K562 (cell line): ENCODE measurements at regions not wholly inside any gene's neighbourhood (a gene's known extent, or its start where the extent isn't known, plus 50 kb on each side); places are given as distances from the start of the nearest gene placed in this dataset.

Experiments
- ATAC-seq: fragments of 200-7000 bp; cut with Tn5 transposase; 3 replicates; pipeline ENCODE4 v1.9.1; 2020; ENCODE audit warnings: moderate library complexity
- BruUV-seq: library from RNA; stranded (reverse); fragments of 400-500 nt; replicated peaks from 2 replicates; lab custom pipeline; 2021; lab: Mats Ljungman, UMichigan
- CTCF ChIA-PET: fragments of 300-600 bp; formaldehyde crosslinking; extraction: SDS; loops from one replicate; lab custom pipeline; 2021; ENCODE audit warnings: low intra/inter-chr PET ratio; lab: Yijun Ruan, JAX
- POLR2A ChIA-PET: fragments of 300-600, 350-650 bp; sonication (Branson Sonifier 250); formaldehyde crosslinking; extraction: SDS; loops from one replicate; lab custom pipeline; 2021; ENCODE audit warnings: antibody characterized with exemption, inconsistent platforms; lab: Yijun Ruan, JAX
- DNase-seq, 4 experiments: peaks; one replicate each; pipeline versions ENCODE4 v3.0.0 to v3.0.0-alpha.2; 2011 to 2018; ENCODE audit warnings: low spot score in 3 of 4, mixed read lengths in 3 of 4; ENCODE audit errors: extremely low read depth in 1 of 4
- FAIRE-seq: peaks from 2 replicates; lab custom pipeline; 2011; peaks lifted over from hg19 to GRCh38; lab: Jason Lieb, UNC
- H2AFZ ChIP-seq: 2 replicates; pipeline ENCODE4 v1.6.0; 2011; ENCODE audit warnings: low read depth, low read length, control low read depth, inconsistent platforms
- H3K27ac ChIP-seq: fragments of 200-600 bp; 3 replicates; pipeline ENCODE4 v1.8.0; 2011; ENCODE audit warnings: low read depth, mild to moderate bottlenecking, control low read depth, inconsistent platforms, low read length, moderate library complexity, mixed read lengths; ENCODE audit errors: extremely low read depth
- H3K27me3 ChIP-seq, 2 experiments: fragments of 300-600 bp in 1 of 2; 2 replicates in 1 of 2; 3 replicates in 1 of 2; pipeline versions ENCODE4 v1.6.0 to v1.8.0; 2011; ENCODE audit warnings: inconsistent platforms in 2 of 2, low read length in 2 of 2, mild to moderate bottlenecking in 1 of 2, mixed read lengths in 1 of 2, moderate library complexity in 1 of 2; ENCODE audit not compliant: control insufficient read depth in 2 of 2, insufficient read depth in 2 of 2
- H3K36me3 ChIP-seq: fragments of 300-600 bp; 3 replicates; pipeline ENCODE4 v1.8.0; 2011; ENCODE audit warnings: mild to moderate bottlenecking, low read length, inconsistent platforms; ENCODE audit not compliant: control insufficient read depth, insufficient read depth
- H3K4me1 ChIP-seq, 2 experiments: fragments of 200-600 bp in 1 of 2; replicated peaks in 1 of 2; 2 replicates in 1 of 2; 3 replicates in 1 of 2; pipeline versions ENCODE4 v1.5.1 to v1.8.0; 2011; ENCODE audit warnings: inconsistent platforms in 2 of 2, low read length in 2 of 2, mild to moderate bottlenecking in 1 of 2, mixed read lengths in 1 of 2, moderate library complexity in 1 of 2; ENCODE audit not compliant: control insufficient read depth in 2 of 2, insufficient read depth in 2 of 2
- H3K4me2 ChIP-seq: 2 replicates; pipeline ENCODE4 v1.6.1; 2011; ENCODE audit warnings: low read length, control low read depth, inconsistent platforms, mixed read lengths; ENCODE audit not compliant: insufficient read depth
- H3K4me3 ChIP-seq: fragments of 200-600 bp; sonication (generic), shearing (Covaris generic); 2 replicates; pipeline ENCODE4 v1.5.1; 2016; ENCODE audit warnings: control low read depth, inconsistent platforms
- H3K79me2 ChIP-seq: fragments of 200-600 bp; 3 replicates; pipeline ENCODE4 v1.8.0; 2011; ENCODE audit warnings: low read length, inconsistent platforms; ENCODE audit not compliant: control insufficient read depth, insufficient read depth
- H3K9ac ChIP-seq, 2 experiments: 2 replicates each; pipeline versions ENCODE4 v1.6.0 to v1.6.1; 2011; ENCODE audit warnings: low read depth in 2 of 2, low read length in 2 of 2, control low read depth in 1 of 2, inconsistent platforms in 1 of 2, mild to moderate bottlenecking in 1 of 2, mixed read lengths in 1 of 2; ENCODE audit not compliant: insufficient read depth in 1 of 2
- H3K9me1 ChIP-seq: one replicate; pipeline ENCODE4 v1.6.0; 2011; ENCODE audit warnings: inconsistent platforms, mild to moderate bottlenecking, low read length, moderate library complexity; ENCODE audit not compliant: control insufficient read depth, insufficient read depth
- H3K9me3 ChIP-seq: replicated peaks from 2 replicates; pipeline ENCODE4 v1.5.1; 2011; ENCODE audit warnings: low read depth, low read length, inconsistent platforms; ENCODE audit not compliant: control insufficient read depth, insufficient read depth
- H4K20me1 ChIP-seq: replicated peaks from 2 replicates; pipeline ENCODE4 v1.6.1; 2011; ENCODE audit warnings: low read length, inconsistent platforms, mixed read lengths; ENCODE audit not compliant: control insufficient read depth, insufficient read depth
- BRD4 ChIP-seq: fragments of 200-600 bp; sonication (generic); IDR thresholded peaks from 2 replicates; pipeline ENCODE4 v1.6.1; 2017; ENCODE audit warnings: inconsistent platforms
- CBX5 ChIP-seq: IDR thresholded peaks from 2 replicates; pipeline ENCODE4 v1.6.1; 2014; ENCODE audit warnings: low read depth, borderline replicate concordance
- E2F1 ChIP-seq: sonication (generic); formaldehyde crosslinking; IDR thresholded peaks from 2 replicates; pipeline ENCODE4 v1.8.1; 2023; ENCODE audit warnings: mild to moderate bottlenecking, missing genetic modification reagents, moderate library complexity
- FOXO4 ChIP-seq: fragments of 450-650 bp; formaldehyde crosslinking; IDR thresholded peaks from 2 replicates; pipeline ENCODE4 v1.4.0; 2020; ENCODE audit warnings: mild to moderate bottlenecking, moderate library complexity
- KDM1A ChIP-seq, 2 experiments: fragments of 450-650 bp; IDR thresholded peaks; 2 replicates each; pipeline ENCODE4 v1.6.1; 2016; ENCODE audit warnings: mild to moderate bottlenecking in 2 of 2
- L3MBTL2 ChIP-seq: fragments of 450-650 bp; IDR thresholded peaks from 2 replicates; pipeline ENCODE4 v1.6.1; 2016; ENCODE audit warnings: mild to moderate bottlenecking, moderate library complexity
- MLLT1 ChIP-seq, 2 experiments: fragments of 450-650 bp; IDR thresholded peaks; 2 replicates each; pipeline ENCODE4 v1.6.1; 2016
- MTA2 ChIP-seq: fragments of 450-650 bp; IDR thresholded peaks from 2 replicates; pipeline ENCODE4 v1.6.1; 2016; ENCODE audit warnings: low read depth
- NCOR1 ChIP-seq: fragments of 450-650 bp; IDR thresholded peaks from 2 replicates; pipeline ENCODE4 v1.6.1; 2016; ENCODE audit warnings: mild to moderate bottlenecking, moderate library complexity
- NFE2L1 ChIP-seq: fragments of 450-650 bp; IDR thresholded peaks from 2 replicates; pipeline ENCODE4 v1.6.1; 2016; ENCODE audit warnings: missing genetic modification characterization, low read depth, mild to moderate bottlenecking, missing compliant biosample characterization, moderate library complexity, borderline replicate concordance
- SRSF1 ChIP-seq: fragments of 200-400 bp; formaldehyde crosslinking; IDR thresholded peaks from 2 replicates; pipeline ENCODE4 v1.6.1; 2017; ENCODE audit warnings: mild to moderate bottlenecking, low read depth, low read length, moderate library complexity
- TCF7L2 ChIP-seq: fragments of 150-350 bp; IDR thresholded peaks from 2 replicates; pipeline ENCODE4 v1.6.1; 2016; ENCODE audit warnings: low read depth, mild to moderate bottlenecking, low read length, moderate library complexity
- ZFP1 ChIP-seq: fragments of 450-650 bp; formaldehyde crosslinking; IDR thresholded peaks from 2 replicates; pipeline ENCODE4 v1.4.0; 2020; ENCODE audit warnings: mild to moderate bottlenecking, mixed read lengths
- ZNF253 ChIP-seq: fragments of 250-450 bp; sonication (Bioruptor Pico); conservative IDR thresholded peaks from 2 replicates; pipeline ENCODE4 v1.6.1; 2021; ENCODE audit warnings: mild to moderate bottlenecking
- ZNF507 ChIP-seq: conservative IDR thresholded peaks from 2 replicates; pipeline ENCODE4 v1.6.1; 2017; ENCODE audit warnings: missing genetic modification characterization, missing compliant biosample characterization
- WGBS: fragments of 100-300 bp; shearing (Covaris generic); methylation state at CpG from one replicate; pipeline ENCODE4 v1.1.6; 2016; ENCODE audit warnings: low coverage, mixed read lengths; ENCODE audit not compliant: insufficient coverage; ENCODE audit errors: missing lambda C conversion rate; 5-methylcytosine and 5-hydroxymethylcytosine counted together
- in situ Hi-C: fragments of 300-500 bp; cut with MboI; formaldehyde crosslinking; loops from 4 replicates; pipeline ENCODE4 v1.15.0; 2018; ENCODE audit warnings: inconsistent platforms, mixed read lengths
- intact Hi-C: fragments of 100-400 bp; cut with micrococcal nuclease; formaldehyde crosslinking; loops from 2 replicates; pipeline ENCODE4 v1.14.2; 2022

- no TSS peak for BruUV-seq
- CTCF ChIA-PET, result no interaction called here
- no peak overlapping the region for H3K4me2 ChIP-seq
- in situ Hi-C loops, result no loop called here
- TF ChIP-seq ZNF253 (CRISPR knock-in tag) (no peak), CBX5 (no peak), E2F1 (CRISPR knock-in tag) (no peak), L3MBTL2 (no peak), NFE2L1 (tag) (no peak), SRSF1 (no peak), TCF7L2 (no peak), ZFP1 (CRISPR knock-in tag) (no peak), MLLT1 (IDR thresholded peaks at IDR 0.05) (no peak), BRD4 (no peak), ZNF507 (no peak), KDM1A (IDR thresholded peaks at IDR 0.05) (no peak), MTA2 (no peak), FOXO4 (CRISPR knock-in tag) (no peak), NCOR1 (no peak)
- no peaks in the 10 kb centered on the region for H3K36me3 ChIP-seq
- no peaks in the 10 kb centered on the region for H3K4me1 ChIP-seq
- H3K9me1 ChIP-seq, result no peaks in the 10 kb centered on the region
- H2AFZ ChIP-seq, result no peak overlapping the region
- no peaks in the 10 kb centered on the region for H4K20me1 ChIP-seq
- FAIRE-seq (no peak), ATAC-seq (no peak), DNase-seq (no peak)
- H3K27ac ChIP-seq, result no peak overlapping the region
- no peak overlapping the region for H3K9ac ChIP-seq
- no peaks in the 10 kb centered on the region for H3K9me3 ChIP-seq
- no peak overlapping the region for H3K4me3 ChIP-seq
- POLR2A ChIA-PET, result no interaction called here
- intact Hi-C loops, result no loop called here
- H3K27me3 ChIP-seq, result no peaks in the 10 kb centered on the region
- WGBS, result 0% methylated on average over 2 of the region's 2 CpGs
- H3K79me2 ChIP-seq, result no peaks in the 10 kb centered on the region
These were observed 1331.0 kb upstream of the CDH9 start for GRCh38 chr5:28369418-28369817.
